PC-9 (cell line): ENCODE measurements at regions not wholly inside any gene's neighbourhood (a gene's known extent, or its start where the extent isn't known, plus 50 kb on each side); places are given as distances from the start of the nearest gene placed in this dataset.

ENCODE experiments used
- BruUV-seq: library from RNA; stranded (reverse); fragments of 400-500 nt; replicated peaks from 2 replicates; lab custom pipeline; 2021; lab: Mats Ljungman, UMichigan
- CTCF ChIA-PET: fragments of 300-600 bp; sonication (Branson Sonifier 250); formaldehyde crosslinking; loops from one replicate; lab custom pipeline; 2022; ENCODE audit warnings: antibody characterized with exemption; lab: Charles Lee
- POLR2A ChIA-PET: fragments of 300-600 bp; sonication (Branson Sonifier 250); formaldehyde crosslinking; loops from one replicate; lab custom pipeline; 2022; ENCODE audit warnings: antibody characterized with exemption; ENCODE audit not compliant: unreplicated experiment; lab: Charles Lee
- DNase-seq, 2 experiments: peaks; one replicate each; pipeline versions ENCODE4 v3.0.0 to v3.0.0-alpha.2; 2015 to 2022; ENCODE audit warnings: mixed read lengths in 1 of 2
- H2AFZ ChIP-seq: fragments of 200-600 bp; sonication (generic); 2 replicates; pipeline ENCODE4 v1.8.1; 2017; ENCODE audit warnings: antibody characterized with exemption
- H3F3A ChIP-seq: fragments of 200-600 bp; sonication (generic); 2 replicates; pipeline ENCODE4 v1.8.1; 2017; ENCODE audit warnings: antibody characterized with exemption, mild to moderate bottlenecking, low read depth; ENCODE audit not compliant: insufficient read depth
- H3K27ac ChIP-seq: fragments of 200-600 bp; sonication (generic); 2 replicates; pipeline ENCODE4 v1.6.1; 2016; ENCODE audit warnings: mixed run types
- H3K27me3 ChIP-seq: fragments of 200-600 bp; sonication (generic); 2 replicates; pipeline ENCODE4 v1.6.1; 2016; ENCODE audit warnings: low read depth, mixed run types; ENCODE audit not compliant: insufficient read depth
- H3K36me3 ChIP-seq: fragments of 200-600 bp; sonication (generic); 2 replicates; pipeline ENCODE4 v1.6.1; 2016; ENCODE audit warnings: low read depth, mixed run types
- H3K4me1 ChIP-seq: fragments of 200-600 bp; sonication (generic); replicated peaks from 2 replicates; pipeline ENCODE4 v1.6.1; 2016; ENCODE audit warnings: mixed run types; ENCODE audit not compliant: insufficient read depth
- H3K4me2 ChIP-seq: fragments of 200-600 bp; sonication (generic); 2 replicates; pipeline ENCODE4 v1.6.1; 2017; ENCODE audit warnings: mixed run types
- H3K4me3 ChIP-seq: fragments of 200-600 bp; sonication (generic); 2 replicates; pipeline ENCODE4 v1.6.1; 2016; ENCODE audit warnings: mixed run types
- H3K79me2 ChIP-seq: fragments of 200-600 bp; sonication (generic); 2 replicates; pipeline ENCODE4 v1.6.1; 2017; ENCODE audit warnings: low read depth, mixed run types
- H3K9me2 ChIP-seq: fragments of 200-600 bp; sonication (generic); 2 replicates; pipeline ENCODE4 v1.8.1; 2017; ENCODE audit warnings: mild to moderate bottlenecking; ENCODE audit not compliant: insufficient read depth
- H3K9me3 ChIP-seq: fragments of 200-600 bp; sonication (generic); 2 replicates; pipeline ENCODE4 v1.8.1; 2016; ENCODE audit warnings: low read depth; ENCODE audit not compliant: insufficient read depth
- H4K20me1 ChIP-seq: fragments of 200-600 bp; sonication (generic); 2 replicates; pipeline ENCODE4 v1.8.1; 2017; ENCODE audit not compliant: insufficient read depth
- EZH2 ChIP-seq: fragments of 200-600 bp; sonication (generic); IDR thresholded peaks from 2 replicates; pipeline ENCODE4 v1.8.0; 2017; ENCODE audit warnings: antibody characterized with exemption, low read depth
- intact Hi-C: fragments of 100-400 bp; cut with micrococcal nuclease; formaldehyde crosslinking; loops from one replicate; pipeline ENCODE4 v1.10.0; 2022; ENCODE audit not compliant: unreplicated experiment
- TF ChIP-seq, protein P1 (sequence below): fragments of 200-600 bp; sonication (generic); conservative IDR thresholded peaks from 2 replicates; pipeline ENCODE4 v1.6.1; 2017; ENCODE audit warnings: mixed run types, antibody characterized with exemption, mild to moderate bottlenecking, moderate library complexity

- H3K36me3 ChIP-seq: no peaks in the 10 kb centered on the region
These were observed 934.3 kb downstream of the GRIK2 start for GRCh38 chr6:102327697-102328225.

GRCh38 chr6:102313699-102314098 lies 920.2 kb downstream of the GRIK2 start:
- Histone ChIP-seq H4K20me1 (no peaks in the 10 kb centered on the region), H3F3A (no peaks in the 10 kb centered on the region), H3K79me2 (no peaks in the 10 kb centered on the region), H3K4me3 (no peak overlapping the region), H3K36me3 (no peaks in the 10 kb centered on the region), H3K4me2 (no peak overlapping the region), H2AFZ (no peak overlapping the region), H3K9me3 (no peaks in the 10 kb centered on the region), H3K9me2 (no peaks in the 10 kb centered on the region), H3K4me1 (no peaks in the 10 kb centered on the region), H3K27me3 (no peaks in the 10 kb centered on the region), H3K27ac (no peak overlapping the region)
- no TSS peak for BruUV-seq
- intact Hi-C loops: no loop called here
- CTCF ChIA-PET: no interaction called here
- no peak for TF ChIP-seq EZH2
- TF ChIP-seq, protein P1, sequence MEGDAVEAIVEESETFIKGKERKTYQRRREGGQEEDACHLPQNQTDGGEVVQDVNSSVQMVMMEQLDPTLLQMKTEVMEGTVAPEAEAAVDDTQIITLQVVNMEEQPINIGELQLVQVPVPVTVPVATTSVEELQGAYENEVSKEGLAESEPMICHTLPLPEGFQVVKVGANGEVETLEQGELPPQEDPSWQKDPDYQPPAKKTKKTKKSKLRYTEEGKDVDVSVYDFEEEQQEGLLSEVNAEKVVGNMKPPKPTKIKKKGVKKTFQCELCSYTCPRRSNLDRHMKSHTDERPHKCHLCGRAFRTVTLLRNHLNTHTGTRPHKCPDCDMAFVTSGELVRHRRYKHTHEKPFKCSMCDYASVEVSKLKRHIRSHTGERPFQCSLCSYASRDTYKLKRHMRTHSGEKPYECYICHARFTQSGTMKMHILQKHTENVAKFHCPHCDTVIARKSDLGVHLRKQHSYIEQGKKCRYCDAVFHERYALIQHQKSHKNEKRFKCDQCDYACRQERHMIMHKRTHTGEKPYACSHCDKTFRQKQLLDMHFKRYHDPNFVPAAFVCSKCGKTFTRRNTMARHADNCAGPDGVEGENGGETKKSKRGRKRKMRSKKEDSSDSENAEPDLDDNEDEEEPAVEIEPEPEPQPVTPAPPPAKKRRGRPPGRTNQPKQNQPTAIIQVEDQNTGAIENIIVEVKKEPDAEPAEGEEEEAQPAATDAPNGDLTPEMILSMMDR: no peak
- no peak for DNase-seq
- POLR2A ChIA-PET: no interaction called here

More at GRCh38 chr6:102327697-102328225, 934.3 kb downstream of the GRIK2 start:
- H3K4me2 ChIP-seq: no peak overlapping the region
- CTCF ChIA-PET: no interaction called here
- H3K9me3 ChIP-seq: no peaks in the 10 kb centered on the region
- no peak for DNase-seq
- no peaks in the 10 kb centered on the region for H3K9me2 ChIP-seq
- no TSS peak for BruUV-seq
- no peak overlapping the region for H2AFZ ChIP-seq
- TF ChIP-seq EZH2: no peak
- TF ChIP-seq, protein P1: no peak
- H3K4me3 ChIP-seq: no peak overlapping the region
- no peaks in the 10 kb centered on the region for H3F3A ChIP-seq
- intact Hi-C loops: no loop called here
- no peaks in the 10 kb centered on the region for H3K4me1 ChIP-seq
- no peak overlapping the region for H3K27ac ChIP-seq
- no peaks in the 10 kb centered on the region for H4K20me1 ChIP-seq
- H3K27me3 ChIP-seq: no peaks in the 10 kb centered on the region
- no peaks in the 10 kb centered on the region for H3K79me2 ChIP-seq
- POLR2A ChIA-PET: no interaction called here

DNA sequence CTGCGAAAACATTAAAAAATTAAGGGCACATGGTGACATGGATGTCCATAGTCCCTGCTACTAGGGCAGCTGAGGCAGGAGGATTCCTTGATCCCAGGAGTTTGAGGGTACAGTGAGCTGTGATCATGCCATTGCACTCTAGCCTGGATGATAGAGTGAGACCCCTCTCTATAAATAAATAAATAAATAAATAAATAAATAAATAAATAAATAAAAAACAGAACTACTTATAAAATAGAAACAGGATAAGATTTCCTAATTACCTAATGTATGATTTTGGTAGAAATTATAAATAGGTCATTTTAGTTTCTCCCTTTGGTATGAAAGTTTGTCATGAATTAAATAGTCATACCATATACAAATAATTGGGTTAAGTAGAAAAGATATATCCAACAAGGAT lies 916.2 kb downstream of the GRIK2 start:
- no TSS peak for BruUV-seq
- H4K20me1 ChIP-seq: no peaks in the 10 kb centered on the region
- H3K9me3 ChIP-seq: no peaks in the 10 kb centered on the region
- no peaks in the 10 kb centered on the region for H3K4me1 ChIP-seq
- no peaks in the 10 kb centered on the region for H3K36me3 ChIP-seq
- no peaks in the 10 kb centered on the region for H3K27me3 ChIP-seq
- intact Hi-C loops: no loop called here
- H2AFZ ChIP-seq: no peak overlapping the region
- H3K9me2 ChIP-seq: no peaks in the 10 kb centered on the region
- no peaks in the 10 kb centered on the region for H3F3A ChIP-seq
- no peak for DNase-seq
- H3K27ac ChIP-seq: no peak overlapping the region
- TF ChIP-seq, protein P1: no peak
- TF ChIP-seq EZH2: no peak
- CTCF ChIA-PET: no interaction called here
- no peaks in the 10 kb centered on the region for H3K79me2 ChIP-seq
- H3K4me3 ChIP-seq: no peak overlapping the region
- POLR2A ChIA-PET: no interaction called here
- H3K4me2 ChIP-seq: no peak overlapping the region
